GM23338 (cell line): ENCODE measurements at regions not wholly inside any gene's neighbourhood (a gene's known extent, or its start where the extent isn't known, plus 50 kb on each side); places are given as distances from the start of the nearest gene placed in this dataset.

Experiments
- ATAC-seq: fragments of 200-7000 bp; cut with Tn5 transposase; 3 replicates; pipeline ENCODE4 v1.9.1; 2020
- DNase-seq: peaks from one replicate; pipeline ENCODE4 v3.0.0-alpha.2; 2015; ENCODE audit warnings: low spot score
- H2AFZ ChIP-seq: fragments of 200-600 bp; sonication (generic); 2 replicates; pipeline ENCODE4 v1.8.0; 2016; ENCODE audit warnings: antibody characterized with exemption, mild to moderate bottlenecking, moderate library complexity
- H3F3A ChIP-seq: fragments of 200-600 bp; sonication (generic); replicated peaks from 2 replicates; pipeline ENCODE4 v1.8.0; 2017; ENCODE audit warnings: antibody characterized with exemption, mixed run types, low read depth
- H3K27ac ChIP-seq: fragments of 200-600 bp; sonication (generic); 2 replicates; pipeline ENCODE4 v1.6.1; 2016; ENCODE audit warnings: low read depth
- H3K27me3 ChIP-seq: fragments of 200-600 bp; sonication (generic); 2 replicates; pipeline ENCODE4 v1.8.0; 2016; ENCODE audit warnings: mild to moderate bottlenecking, mixed run types, moderate library complexity; ENCODE audit not compliant: insufficient read depth
- H3K36me3 ChIP-seq: fragments of 200-600 bp; sonication (generic); 2 replicates; pipeline ENCODE4 v1.8.0; 2016; ENCODE audit warnings: mild to moderate bottlenecking; ENCODE audit not compliant: insufficient read depth
- H3K4me1 ChIP-seq: fragments of 200-600 bp; sonication (generic); 2 replicates; pipeline ENCODE4 v1.8.0; 2016; ENCODE audit warnings: mild to moderate bottlenecking, moderate library complexity; ENCODE audit not compliant: insufficient read depth
- H3K4me2 ChIP-seq: fragments of 200-600 bp; sonication (generic); 2 replicates; pipeline ENCODE4 v1.7.1; 2017; ENCODE audit warnings: mixed run types
- H3K4me3 ChIP-seq: fragments of 200-600 bp; sonication (generic); 2 replicates; pipeline ENCODE4 v1.6.1; 2016; ENCODE audit warnings: mixed run types
- H3K79me2 ChIP-seq: fragments of 200-600 bp; sonication (generic); replicated peaks from 2 replicates; pipeline ENCODE4 v1.8.0; 2017; ENCODE audit warnings: mild to moderate bottlenecking; ENCODE audit not compliant: insufficient read depth
- H3K9me2 ChIP-seq: fragments of 200-600 bp; sonication (generic); 2 replicates; pipeline ENCODE4 v1.8.0; 2017; ENCODE audit not compliant: insufficient read depth
- H4K20me1 ChIP-seq: fragments of 200-600 bp; sonication (generic); replicated peaks from 2 replicates; pipeline ENCODE4 v1.8.0; 2017; ENCODE audit warnings: mild to moderate bottlenecking; ENCODE audit not compliant: insufficient read depth
- H3K27ac Mint-ChIP-seq: 2 replicates; pipeline ENCODE4 v1.8.0; 2020; ENCODE audit warnings: inconsistent platforms, mild to moderate bottlenecking, moderate library complexity, mixed read lengths
- H3K27me3 Mint-ChIP-seq: 3 replicates; pipeline ENCODE4 v1.8.0; 2022; ENCODE audit warnings: low read depth, mild to moderate bottlenecking, moderate library complexity, mixed read lengths, inconsistent platforms; ENCODE audit not compliant: insufficient read depth, poor library complexity
- H3K36me3 Mint-ChIP-seq: 3 replicates; pipeline ENCODE4 v1.8.0; 2021; ENCODE audit warnings: low read depth, mild to moderate bottlenecking, inconsistent platforms, moderate library complexity, mixed read lengths
- H3K4me1 Mint-ChIP-seq: 3 replicates; pipeline ENCODE4 v1.8.0; 2020; ENCODE audit warnings: mild to moderate bottlenecking, inconsistent platforms, mixed read lengths
- H3K4me3 Mint-ChIP-seq: 3 replicates; pipeline ENCODE4 v1.8.0; 2021; ENCODE audit warnings: moderate library complexity, mild to moderate bottlenecking, inconsistent platforms, mixed read lengths
- H3K9me3 Mint-ChIP-seq: 3 replicates; pipeline ENCODE4 v1.8.0; 2020; ENCODE audit warnings: moderate library complexity, mild to moderate bottlenecking, inconsistent platforms, mixed read lengths
- CREB1 ChIP-seq: fragments of 250-450 bp; sonication (Bioruptor Pico); IDR thresholded peaks from 2 replicates; pipeline ENCODE4 v1.5.0; 2020; ENCODE audit warnings: low read depth, mild to moderate bottlenecking, moderate library complexity
- EZH2 ChIP-seq: fragments of 200-600 bp; sonication (generic); IDR thresholded peaks from one replicate; pipeline ENCODE4 v1.8.0; 2017; ENCODE audit warnings: antibody characterized with exemption, mild to moderate bottlenecking, low read depth; ENCODE audit not compliant: unreplicated experiment
- EZH2phosphoT487 ChIP-seq: fragments of 200-600 bp; sonication (generic); IDR thresholded peaks from one replicate; pipeline ENCODE4 v1.8.1; 2018; ENCODE audit warnings: antibody characterized with exemption; ENCODE audit not compliant: unreplicated experiment
- JUNB ChIP-seq: IDR thresholded peaks from one replicate; pipeline ENCODE4 v1.6.1; 2016; ENCODE audit warnings: antibody characterized with exemption; ENCODE audit not compliant: unreplicated experiment
- POLR2AphosphoS5 ChIP-seq: IDR thresholded peaks from 2 replicates; pipeline ENCODE4 v1.6.1; 2016; ENCODE audit warnings: antibody characterized with exemption, low read depth
- STAT1 ChIP-seq: IDR thresholded peaks from one replicate; pipeline ENCODE4 v1.6.1; 2016; ENCODE audit warnings: antibody characterized with exemption; ENCODE audit not compliant: unreplicated experiment
- ZNF114 ChIP-seq: fragments of 250-450 bp; sonication (Bioruptor Pico); IDR thresholded peaks from 2 replicates; pipeline ENCODE4 v1.5.0; 2020; ENCODE audit warnings: mild to moderate bottlenecking, moderate library complexity
- TF ChIP-seq, protein P1 (sequence below), 2 experiments: fragments of 200-600 bp in 1 of 2; sonication (generic) in 1 of 2; conservative IDR thresholded peaks; 2 replicates each; pipeline versions ENCODE4 v1.5.1 to v1.6.1; 2016 to 2017; ENCODE audit warnings: antibody characterized with exemption in 2 of 2, low read depth in 2 of 2, mild to moderate bottlenecking in 2 of 2, moderate library complexity in 1 of 2
- TF ChIP-seq, protein P2 (sequence below): IDR thresholded peaks from one replicate; pipeline ENCODE4 v1.6.1; 2018; ENCODE audit warnings: antibody characterized with exemption; ENCODE audit not compliant: unreplicated experiment

DNA sequence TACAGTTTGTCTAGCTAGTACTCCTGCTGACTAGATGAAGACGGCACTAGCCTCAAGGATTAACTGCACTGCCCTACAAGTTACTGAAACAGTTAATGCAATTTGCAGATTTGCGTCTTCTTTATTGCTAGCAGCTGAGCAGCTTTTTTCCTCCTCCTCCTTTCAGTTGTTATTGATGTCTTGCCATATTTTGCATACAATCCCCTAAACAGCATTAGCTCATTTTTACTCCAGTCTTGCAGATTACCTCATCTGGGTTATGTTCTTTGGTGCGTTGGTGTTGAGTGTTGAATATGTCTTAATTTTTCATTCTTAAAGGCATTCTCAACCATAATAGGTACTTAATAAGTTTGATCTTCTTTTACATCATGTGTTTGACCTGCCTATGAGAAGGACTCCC lies 363.4 kb upstream of the LYPLAL1 start:
- H3K9me3 Mint-ChIP-seq = no peaks in the 10 kb centered on the region
- no peaks in the 10 kb centered on the region for H3K36me3 ChIP-seq
- no peaks in the 10 kb centered on the region for H3K9me2 ChIP-seq
- H3K36me3 Mint-ChIP-seq = no peaks in the 10 kb centered on the region
- H4K20me1 ChIP-seq = no peaks in the 10 kb centered on the region
- H3K27ac ChIP-seq = no peak overlapping the region
- H3F3A ChIP-seq = no peaks in the 10 kb centered on the region
- H3K27ac Mint-ChIP-seq = no peak overlapping the region
- DNase-seq (no peak), ATAC-seq (no peak)
- no peaks in the 10 kb centered on the region for H3K4me1 Mint-ChIP-seq
- no peaks in the 10 kb centered on the region for H3K27me3 ChIP-seq
- H3K4me3 Mint-ChIP-seq = no peak overlapping the region
- no peak overlapping the region for H3K4me3 ChIP-seq
- no peaks in the 10 kb centered on the region for H3K79me2 ChIP-seq
- no peak overlapping the region for H2AFZ ChIP-seq
- H3K27me3 Mint-ChIP-seq = no peaks in the 10 kb centered on the region
- TF ChIP-seq, protein P1, sequence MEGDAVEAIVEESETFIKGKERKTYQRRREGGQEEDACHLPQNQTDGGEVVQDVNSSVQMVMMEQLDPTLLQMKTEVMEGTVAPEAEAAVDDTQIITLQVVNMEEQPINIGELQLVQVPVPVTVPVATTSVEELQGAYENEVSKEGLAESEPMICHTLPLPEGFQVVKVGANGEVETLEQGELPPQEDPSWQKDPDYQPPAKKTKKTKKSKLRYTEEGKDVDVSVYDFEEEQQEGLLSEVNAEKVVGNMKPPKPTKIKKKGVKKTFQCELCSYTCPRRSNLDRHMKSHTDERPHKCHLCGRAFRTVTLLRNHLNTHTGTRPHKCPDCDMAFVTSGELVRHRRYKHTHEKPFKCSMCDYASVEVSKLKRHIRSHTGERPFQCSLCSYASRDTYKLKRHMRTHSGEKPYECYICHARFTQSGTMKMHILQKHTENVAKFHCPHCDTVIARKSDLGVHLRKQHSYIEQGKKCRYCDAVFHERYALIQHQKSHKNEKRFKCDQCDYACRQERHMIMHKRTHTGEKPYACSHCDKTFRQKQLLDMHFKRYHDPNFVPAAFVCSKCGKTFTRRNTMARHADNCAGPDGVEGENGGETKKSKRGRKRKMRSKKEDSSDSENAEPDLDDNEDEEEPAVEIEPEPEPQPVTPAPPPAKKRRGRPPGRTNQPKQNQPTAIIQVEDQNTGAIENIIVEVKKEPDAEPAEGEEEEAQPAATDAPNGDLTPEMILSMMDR (conservative IDR thresholded peaks at IDR 0.05; ENCODE audit: low read depth in 2 of 2) = no peak
- TF ChIP-seq ZNF114 (no peak), EZH2phosphoT487 (no peak), STAT1 (no peak), POLR2AphosphoS5 (no peak), EZH2 (no peak), CREB1 (CRISPR knock-in tag) (no peak)
- TF ChIP-seq, protein P2, sequence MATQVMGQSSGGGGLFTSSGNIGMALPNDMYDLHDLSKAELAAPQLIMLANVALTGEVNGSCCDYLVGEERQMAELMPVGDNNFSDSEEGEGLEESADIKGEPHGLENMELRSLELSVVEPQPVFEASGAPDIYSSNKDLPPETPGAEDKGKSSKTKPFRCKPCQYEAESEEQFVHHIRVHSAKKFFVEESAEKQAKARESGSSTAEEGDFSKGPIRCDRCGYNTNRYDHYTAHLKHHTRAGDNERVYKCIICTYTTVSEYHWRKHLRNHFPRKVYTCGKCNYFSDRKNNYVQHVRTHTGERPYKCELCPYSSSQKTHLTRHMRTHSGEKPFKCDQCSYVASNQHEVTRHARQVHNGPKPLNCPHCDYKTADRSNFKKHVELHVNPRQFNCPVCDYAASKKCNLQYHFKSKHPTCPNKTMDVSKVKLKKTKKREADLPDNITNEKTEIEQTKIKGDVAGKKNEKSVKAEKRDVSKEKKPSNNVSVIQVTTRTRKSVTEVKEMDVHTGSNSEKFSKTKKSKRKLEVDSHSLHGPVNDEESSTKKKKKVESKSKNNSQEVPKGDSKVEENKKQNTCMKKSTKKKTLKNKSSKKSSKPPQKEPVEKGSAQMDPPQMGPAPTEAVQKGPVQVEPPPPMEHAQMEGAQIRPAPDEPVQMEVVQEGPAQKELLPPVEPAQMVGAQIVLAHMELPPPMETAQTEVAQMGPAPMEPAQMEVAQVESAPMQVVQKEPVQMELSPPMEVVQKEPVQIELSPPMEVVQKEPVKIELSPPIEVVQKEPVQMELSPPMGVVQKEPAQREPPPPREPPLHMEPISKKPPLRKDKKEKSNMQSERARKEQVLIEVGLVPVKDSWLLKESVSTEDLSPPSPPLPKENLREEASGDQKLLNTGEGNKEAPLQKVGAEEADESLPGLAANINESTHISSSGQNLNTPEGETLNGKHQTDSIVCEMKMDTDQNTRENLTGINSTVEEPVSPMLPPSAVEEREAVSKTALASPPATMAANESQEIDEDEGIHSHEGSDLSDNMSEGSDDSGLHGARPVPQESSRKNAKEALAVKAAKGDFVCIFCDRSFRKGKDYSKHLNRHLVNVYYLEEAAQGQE = no peak
- H3K4me2 ChIP-seq = no peak overlapping the region
- H3K4me1 ChIP-seq = no peaks in the 10 kb centered on the region

DNA sequence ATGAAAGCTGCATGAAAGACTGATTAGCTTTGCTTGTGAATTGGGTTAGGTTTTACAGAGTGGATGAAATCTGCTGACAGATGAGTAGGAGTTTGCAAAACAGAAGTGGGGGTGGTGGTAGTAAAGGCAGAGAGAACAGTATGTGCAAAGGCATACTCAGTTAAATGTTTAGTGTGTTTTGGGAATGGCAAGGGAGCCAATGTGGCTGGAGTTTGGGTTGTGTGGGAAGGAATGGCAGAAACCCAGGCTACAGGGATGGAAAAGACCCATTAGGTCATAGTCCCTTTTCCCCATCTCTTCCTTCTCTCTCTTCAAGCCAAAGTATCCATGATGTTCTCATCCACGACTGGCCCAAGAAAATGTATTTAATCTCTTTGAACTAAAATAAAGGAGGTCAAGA lies 362.2 kb upstream of the LYPLAL1 start:
- no peaks in the 10 kb centered on the region for H3K36me3 Mint-ChIP-seq
- no peak for TF ChIP-seq JUNB
- TF ChIP-seq EZH2phosphoT487 = no peak
- no peak for TF ChIP-seq CREB1 (CRISPR knock-in tag)
- no peak for TF ChIP-seq ZNF114
- TF ChIP-seq, protein P2 = no peak
- no peak for TF ChIP-seq POLR2AphosphoS5

More for the DNA sequence above, 362.2 kb upstream of the LYPLAL1 start:
- Mint-ChIP-seq H3K27me3 (no peaks in the 10 kb centered on the region), H3K4me3 (no peak overlapping the region), H3K4me1 (peaks cover under 1% of the 10 kb centered on the region; the same call in 2 of the 3 replicates), H3K9me3 (no peaks in the 10 kb centered on the region), H3K27ac (no peak overlapping the region)
- H3K36me3 ChIP-seq = no peaks in the 10 kb centered on the region
- no peak overlapping the region for H2AFZ ChIP-seq
- H3K9me2 ChIP-seq = no peaks in the 10 kb centered on the region
- ATAC-seq (no peak), DNase-seq (no peak)
- no peaks in the 10 kb centered on the region for H3K79me2 ChIP-seq
- no peaks in the 10 kb centered on the region for H4K20me1 ChIP-seq
- no peak overlapping the region for H3K4me2 ChIP-seq
- no peaks in the 10 kb centered on the region for H3K27me3 ChIP-seq
- H3K4me3 ChIP-seq = no peak overlapping the region
- H3F3A ChIP-seq = no peaks in the 10 kb centered on the region
- H3K27ac ChIP-seq = no peak overlapping the region
- H3K4me1 ChIP-seq = no peaks in the 10 kb centered on the region
